ENCODE measurements at regions not wholly inside any gene's neighbourhood (a gene's known extent, or its start where the extent isn't known, plus 50 kb on each side); places are given as distances from the start of the nearest gene placed in this dataset.

DNA sequence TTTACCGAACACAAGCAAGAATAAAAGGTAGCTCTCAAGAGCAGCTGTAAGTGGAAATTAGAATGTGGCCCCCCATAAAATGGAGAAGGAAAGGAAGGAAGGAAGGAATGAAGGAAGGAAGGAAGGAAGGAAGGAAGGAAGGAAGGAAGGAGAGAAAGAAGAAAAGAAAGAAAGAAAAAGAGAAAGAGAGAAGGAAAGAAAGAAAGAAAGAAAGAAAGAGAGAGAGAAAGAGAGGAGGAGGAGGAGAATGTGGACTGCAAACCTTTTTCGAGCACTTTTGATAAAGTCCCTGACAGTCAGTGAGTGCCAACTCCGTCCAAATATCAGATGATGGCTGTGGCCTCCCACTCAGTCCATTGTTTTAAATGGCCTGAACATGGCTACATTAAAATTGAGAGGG is 53.8 kb upstream of the SNX2 start:
- DNase-seq (ENCODE audit: low read depth) = no peak

DNA sequence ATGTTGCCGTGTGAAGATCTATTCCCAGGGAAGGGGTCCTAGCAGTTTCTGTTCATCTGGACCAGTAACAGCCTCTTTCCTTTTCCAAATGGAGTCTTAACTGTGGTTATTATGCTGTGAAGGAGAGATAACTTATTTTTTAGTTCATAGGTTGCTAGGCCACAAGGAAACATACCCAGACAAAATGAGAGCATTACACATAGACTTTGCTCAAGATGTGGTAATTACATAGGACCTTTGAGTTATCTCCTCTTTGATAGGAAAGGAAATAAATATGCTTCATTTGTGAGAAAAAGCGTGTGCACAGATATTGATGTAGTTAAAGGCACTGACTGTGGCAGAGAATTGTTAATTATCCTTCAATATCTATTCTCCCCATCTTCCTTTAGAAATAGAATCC is 52.5 kb upstream of the SNX2 start:
- DNase-seq (ENCODE audit: low read depth) = no peak

DNA sequence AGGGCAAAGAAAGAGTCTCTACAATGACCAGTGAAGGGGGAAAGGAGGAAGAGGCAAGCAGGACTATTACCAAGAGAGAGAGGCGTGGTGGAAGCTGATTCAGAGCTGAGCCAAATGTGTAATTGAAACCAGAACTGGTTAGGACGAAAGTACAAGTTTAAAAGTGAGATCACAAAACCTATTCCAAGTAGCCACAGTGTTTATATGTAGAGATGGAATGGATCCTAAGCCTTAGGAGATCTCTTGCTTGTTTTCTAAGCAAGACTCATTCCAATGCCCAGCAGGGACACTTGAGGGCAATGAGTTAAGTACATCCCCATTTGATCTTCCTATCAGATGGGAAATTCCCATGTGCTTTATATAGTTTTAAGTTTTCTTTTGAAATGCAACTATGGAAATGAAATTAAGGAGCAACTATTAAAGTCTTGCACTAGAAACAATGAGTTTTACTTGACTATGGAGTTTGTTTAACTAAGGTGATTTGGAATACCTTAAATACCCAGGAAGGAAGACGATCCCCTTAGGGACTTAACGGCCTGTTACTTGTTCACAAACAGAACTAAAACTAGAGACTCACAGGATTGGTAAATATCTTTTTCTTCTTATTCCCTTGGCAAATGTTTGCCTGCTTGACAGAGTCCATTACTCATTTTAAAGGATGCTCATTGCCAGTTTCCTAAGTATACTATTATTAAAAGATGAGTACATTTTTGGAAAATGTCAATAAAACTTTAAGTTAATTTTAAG is 51.1 kb upstream of the SNX2 start:
- peak; percentile 65 for DNase-seq (ENCODE audit: low read depth)

Data from LHCN-M2 (cell line).